Activated T-helper 1 cell treated with anti-CD3 and anti-CD28 coated beads, Interleukin-2, amount 50 U/mL, for 16 hours (primary cell): ENCODE measurements at regions not wholly inside any gene's neighbourhood (a gene's known extent, or its start where the extent isn't known, plus 50 kb on each side); places are given as distances from the start of the nearest gene placed in this dataset.
"Not testable (repeated sequence)": the region's sequence is repeated elsewhere in the genome, so short reads cannot be mapped to it uniquely, and the experiment has no call there.

Source experiments
- DNase-seq, 2 donors: peaks; one replicate each; pipeline ENCODE4 v3.0.0-alpha.2; 2020; ENCODE audit warnings: low read depth in 1 of 2, low spot score in 1 of 2

DNA sequence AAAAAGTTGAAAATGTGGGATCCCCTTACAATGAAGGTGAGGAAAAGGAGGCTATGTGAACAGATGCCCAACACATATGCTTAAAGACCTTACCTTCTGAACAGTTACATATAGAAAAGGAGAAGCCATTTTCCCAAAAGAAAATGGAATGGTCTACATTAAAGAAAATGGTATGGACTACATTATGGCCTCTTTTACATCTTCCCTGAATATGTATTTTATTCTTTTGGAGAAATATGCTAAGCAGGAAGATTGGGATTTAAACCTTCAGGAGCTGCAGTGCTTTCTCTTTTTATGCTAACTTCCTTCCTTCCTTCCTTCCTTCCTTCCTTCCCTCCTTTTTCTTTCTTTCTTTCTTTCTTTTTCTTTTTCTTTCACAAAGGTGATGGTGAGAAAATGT lies 155.4 kb downstream of the SEC23IP start:
- DNase-seq, result no peak

GRCh38 chr10:120048391-120048790 lies 155.9 kb downstream of the SEC23IP start:
- DNase-seq, result no peak

GRCh38 chr10:120051671-120052070 lies 159.1 kb downstream of the SEC23IP start:
- DNase-seq, result no peak

DNA sequence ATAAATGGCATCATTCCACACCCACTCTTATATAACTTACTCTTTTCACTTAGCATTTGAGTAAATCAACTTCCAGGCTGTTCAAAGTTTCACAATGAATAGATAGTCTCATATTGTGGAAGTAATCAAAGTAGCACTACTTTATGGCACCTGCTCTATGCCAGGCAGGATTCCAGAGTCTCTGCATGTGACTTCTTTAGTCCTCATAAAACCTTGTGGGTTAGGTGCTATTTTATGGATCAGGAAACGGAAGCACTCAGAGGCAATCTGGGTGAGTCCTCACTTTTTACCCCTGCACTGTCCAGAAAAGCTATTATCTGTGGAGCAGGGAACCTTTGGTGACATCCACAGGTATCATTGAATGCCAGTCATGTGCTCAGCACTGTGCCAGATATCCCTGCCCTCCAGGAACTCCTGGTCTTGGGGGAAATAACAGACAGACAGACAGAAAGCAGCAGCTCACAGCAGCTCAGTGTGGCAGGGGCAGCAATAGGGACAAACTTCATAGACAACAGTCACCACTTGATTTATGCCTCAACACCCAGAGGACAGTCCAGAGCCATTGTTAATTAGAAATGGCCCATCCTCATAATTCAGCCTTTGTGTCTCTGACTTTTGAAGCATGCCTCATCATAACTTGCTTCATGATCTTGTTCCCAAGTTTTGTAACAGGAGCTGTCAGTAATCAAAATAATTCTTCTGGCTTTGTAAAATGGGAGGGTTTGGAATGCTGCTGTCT lies 160.6 kb downstream of the SEC23IP start:
- DNase-seq, result no peak

DNA sequence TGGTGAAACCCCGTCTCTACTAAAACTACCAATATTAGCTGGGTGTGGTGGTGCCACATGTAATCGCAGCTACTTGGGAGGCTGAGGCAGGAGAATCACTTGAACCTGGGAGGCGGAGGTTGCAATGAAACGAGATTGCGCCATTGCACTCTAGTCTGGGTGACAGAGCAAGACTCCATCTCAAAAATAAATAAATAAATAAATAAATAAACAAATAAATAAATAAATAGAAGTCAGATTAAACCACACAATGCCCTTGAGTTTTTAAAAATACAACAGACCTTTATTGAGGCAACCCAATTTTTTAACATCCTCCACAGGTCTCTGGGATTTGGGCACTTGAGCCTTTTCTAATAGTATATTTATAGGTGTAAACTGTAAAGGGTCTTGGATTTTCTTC lies 167.3 kb downstream of the SEC23IP start:
- DNase-seq, result not testable (repeated sequence)

DNA sequence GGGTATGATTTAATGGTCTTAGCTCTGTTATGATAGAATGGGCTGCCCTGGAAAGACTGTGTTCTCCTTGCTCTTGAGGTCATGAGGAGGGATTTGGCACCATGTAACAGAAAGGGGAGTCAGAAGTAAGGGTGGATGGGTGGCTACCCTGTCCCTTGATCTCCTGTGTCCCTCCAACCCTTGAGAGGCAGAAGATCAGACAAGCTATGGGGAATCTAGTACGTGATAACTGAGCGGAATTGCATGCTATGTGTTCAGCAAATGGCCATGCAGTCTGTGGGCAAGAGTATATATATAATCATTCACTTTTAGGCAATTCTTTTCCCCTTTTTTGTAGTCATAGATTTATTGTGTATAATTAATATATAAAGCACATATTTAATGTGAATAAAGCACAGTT lies 174.9 kb downstream of the SEC23IP start:
- DNase-seq, result no peak

DNA sequence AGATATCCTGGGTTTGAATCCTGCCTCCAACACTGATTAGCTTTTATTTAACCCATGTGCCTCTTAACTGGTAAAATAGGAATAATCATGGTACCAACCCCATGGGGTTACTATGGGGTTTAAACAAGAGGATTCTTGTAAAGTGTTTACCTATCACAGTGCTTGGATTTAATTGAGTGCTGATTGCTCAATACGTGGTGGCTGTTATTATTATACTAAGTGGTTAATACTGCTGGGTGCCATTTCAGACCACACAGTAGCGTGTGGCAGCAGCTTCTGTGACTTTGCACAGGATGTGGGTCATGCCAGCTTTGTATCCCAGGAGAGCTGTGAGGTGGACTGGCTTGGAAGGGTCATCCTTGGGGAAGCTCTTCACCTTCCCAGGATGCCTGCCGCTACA lies 177.2 kb downstream of the SEC23IP start:
- DNase-seq, result no peak

GRCh38 chr10:120075349-120075748 lies 182.8 kb downstream of the SEC23IP start:
- no peak for DNase-seq

GRCh38 chr10:120076996-120077706 lies 184.6 kb downstream of the SEC23IP start:
- no peak for DNase-seq

GRCh38 chr10:120077707-120078492 lies 185.4 kb downstream of the SEC23IP start:
- no peak for DNase-seq

GRCh38 chr10:120085096-120085796 lies 192.7 kb downstream of the SEC23IP start:
- DNase-seq, result no peak

GRCh38 chr10:120086066-120086465 lies 193.5 kb downstream of the SEC23IP start:
- no peak for DNase-seq

- DNase-seq, result no peak
Observed at GRCh38 chr10:120087109-120087508, 194.6 kb downstream of the SEC23IP start.

GRCh38 chr10:120095875-120096274 lies 203.3 kb downstream of the SEC23IP start:
- no peak for DNase-seq

- DNase-seq, result no peak
Observed at GRCh38 chr10:120097766-120098165, 205.2 kb downstream of the SEC23IP start.

DNA sequence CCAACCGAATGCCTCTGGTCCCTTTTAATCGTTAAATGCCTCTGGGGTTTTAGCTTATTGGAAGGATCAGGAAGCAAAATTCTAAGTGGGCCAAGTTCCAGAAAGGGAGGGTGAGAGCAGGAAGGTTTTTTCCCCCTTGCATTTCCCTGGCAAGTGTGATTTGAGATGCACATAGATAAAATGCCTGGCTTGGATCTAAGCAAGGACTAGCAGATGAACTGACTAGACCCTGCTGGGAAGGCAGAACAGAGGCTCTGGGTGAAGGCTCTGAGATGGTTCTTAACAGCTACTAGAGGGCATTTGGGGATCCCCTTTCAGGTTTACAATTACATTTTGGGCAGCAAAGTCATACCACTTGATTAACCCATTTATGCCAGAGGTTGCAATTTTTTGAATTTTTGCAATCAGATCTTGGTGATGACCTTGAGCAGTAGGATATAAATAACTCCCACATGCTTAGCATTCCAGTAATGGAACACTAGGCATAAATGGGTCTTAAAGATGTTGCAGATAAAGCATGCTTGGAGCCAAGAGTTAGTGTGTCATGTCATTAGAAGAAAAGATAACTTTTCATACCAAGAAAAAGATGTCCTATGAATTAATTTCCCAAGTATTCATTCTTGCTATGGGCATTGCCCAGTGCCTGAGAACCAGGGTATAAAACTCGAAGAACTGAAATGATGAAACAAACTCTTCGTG lies 205.9 kb downstream of the SEC23IP start:
- DNase-seq, result no peak

DNA sequence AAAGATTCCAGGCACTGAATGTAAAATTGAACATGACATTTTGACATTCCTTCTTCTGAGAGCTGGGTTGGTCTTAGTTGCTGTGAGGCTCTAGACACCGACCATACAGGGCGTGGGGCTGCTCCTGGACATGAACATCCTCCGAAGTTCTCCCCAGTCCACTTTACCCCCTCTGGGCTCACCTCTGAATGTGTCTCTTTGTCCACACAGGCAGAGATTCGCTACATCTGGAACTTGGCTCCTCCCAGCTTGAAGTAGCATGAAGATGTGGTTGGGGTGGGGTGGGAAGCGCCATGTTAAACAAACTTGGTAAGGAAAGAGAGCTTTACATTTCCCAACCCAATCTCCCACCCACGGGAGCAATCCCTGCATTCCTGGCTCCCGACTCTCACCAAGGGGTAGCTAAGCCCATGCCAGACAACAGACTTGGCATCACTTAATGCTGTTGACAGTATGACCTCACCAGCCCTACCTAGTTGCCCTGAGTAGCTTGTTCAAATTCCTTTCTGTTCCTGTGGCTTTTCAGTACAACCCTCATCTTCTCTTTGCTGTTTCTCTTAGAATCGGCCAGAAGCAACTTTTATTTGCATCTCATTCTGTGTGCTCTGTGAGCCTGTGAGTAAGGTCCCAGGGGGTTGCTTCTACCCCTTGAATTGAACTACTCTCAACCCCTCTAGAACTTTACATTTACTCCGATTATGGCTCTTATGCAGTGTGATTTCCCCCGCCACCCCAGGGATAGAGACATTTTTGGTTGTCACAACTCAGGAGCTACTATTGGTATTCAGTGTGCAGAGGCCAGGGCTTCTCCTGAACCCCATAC lies 211.4 kb downstream of the SEC23IP start:
- DNase-seq, result no peak

DNA sequence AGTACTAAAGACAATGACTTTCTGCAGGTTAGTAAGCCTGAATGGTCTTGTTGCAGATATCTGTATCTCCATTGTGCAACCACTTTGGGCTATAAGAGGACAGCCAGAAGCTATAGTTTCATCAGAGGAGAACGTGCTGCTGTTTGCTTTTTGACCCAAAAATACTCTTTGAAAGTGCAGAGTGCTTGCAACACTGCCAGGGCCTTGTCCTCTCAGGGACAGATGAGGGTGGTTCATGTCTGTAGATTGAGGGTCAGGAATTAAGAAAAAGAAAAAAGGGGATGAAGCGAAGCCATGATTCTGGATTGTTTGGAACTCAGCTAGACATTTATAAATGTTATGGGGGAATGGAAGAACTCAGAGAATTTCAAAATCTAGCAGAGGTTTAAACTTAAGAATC lies 212.5 kb downstream of the SEC23IP start:
- no peak for DNase-seq

GRCh38 chr10:120105492-120105891 lies 213.0 kb downstream of the SEC23IP start:
- DNase-seq, result no peak

DNA sequence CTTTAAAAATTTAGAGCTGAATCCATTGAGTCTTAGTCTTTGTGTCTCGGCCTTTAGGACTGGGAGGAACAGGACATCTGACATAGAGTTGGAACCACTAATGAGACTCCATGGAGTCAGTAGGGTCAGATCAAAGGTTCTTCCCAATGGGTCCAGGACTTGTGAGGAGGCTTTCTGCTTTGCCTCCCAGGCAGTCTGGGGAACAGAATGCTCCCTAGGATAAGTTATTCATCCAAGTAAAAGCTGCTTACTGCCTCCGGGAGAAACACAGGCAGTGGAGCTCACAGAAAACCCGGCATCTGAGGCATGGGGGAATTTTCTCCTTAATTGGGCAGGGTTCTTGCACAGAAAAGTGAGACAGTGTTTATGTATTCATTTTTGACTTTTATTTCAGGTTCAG lies 216.4 kb downstream of the SEC23IP start:
- DNase-seq, result no peak
